Caco-2 (cell line): ENCODE measurements at regions not wholly inside any gene's neighbourhood (a gene's known extent, or its start where the extent isn't known, plus 50 kb on each side); places are given as distances from the start of the nearest gene placed in this dataset.

ENCODE experiments used
- BruUV-seq: library from RNA; stranded (reverse); fragments of 400-500 nt; replicated peaks from 2 replicates; lab custom pipeline; 2021; lab: Mats Ljungman, UMichigan
- CTCF ChIA-PET: fragments of 300-600 bp; sonication (Branson Sonifier 250); formaldehyde crosslinking; loops from one replicate; lab custom pipeline; 2022; ENCODE audit warnings: antibody characterized with exemption; lab: Charles Lee
- POLR2A ChIA-PET: fragments of 300-600 bp; sonication (Branson Sonifier 250); formaldehyde crosslinking; loops from one replicate; lab custom pipeline; 2022; ENCODE audit warnings: antibody characterized with exemption; lab: Charles Lee
- DNase-seq, 2 experiments: peaks; one replicate each; pipeline versions ENCODE4 v3.0.0 to v3.0.0-alpha.2; 2020 to 2022
- H3K27me3 ChIP-seq: replicated peaks from 2 replicates; pipeline ENCODE4 v1.6.0; 2011; ENCODE audit warnings: low read length; ENCODE audit not compliant: control insufficient read depth, insufficient read depth
- H3K36me3 ChIP-seq: 2 replicates; pipeline ENCODE4 v1.5.1; 2011; ENCODE audit warnings: low read length; ENCODE audit not compliant: control insufficient read depth, insufficient read depth
- H3K4me1 ChIP-seq: fragments of 250-450 bp; sonication (Bioruptor Pico); 2 replicates; pipeline ENCODE4 v1.5.1; 2020; ENCODE audit warnings: mild to moderate bottlenecking
- H3K4me3 ChIP-seq: 2 replicates; pipeline ENCODE4 v1.5.1; 2011; ENCODE audit warnings: low read depth, mild to moderate bottlenecking, control low read depth, low read length
- H3K9me3 ChIP-seq: fragments of 250-450 bp; sonication (Bioruptor Pico); 2 replicates; pipeline ENCODE4 v1.5.1; 2020; ENCODE audit warnings: mild to moderate bottlenecking, moderate library complexity
- H3K27ac Mint-ChIP-seq: one replicate; pipeline ENCODE4 v1.8.0; 2022; ENCODE audit warnings: mixed read lengths; ENCODE audit not compliant: unreplicated experiment
- H3K27me3 Mint-ChIP-seq: one replicate; pipeline ENCODE4 v1.8.0; 2022; ENCODE audit warnings: mixed read lengths; ENCODE audit not compliant: insufficient read depth, unreplicated experiment
- H3K36me3 Mint-ChIP-seq: one replicate; pipeline ENCODE4 v1.8.0; 2022; ENCODE audit warnings: mild to moderate bottlenecking, mixed read lengths; ENCODE audit not compliant: insufficient read depth, unreplicated experiment
- H3K4me1 Mint-ChIP-seq: one replicate; pipeline ENCODE4 v1.8.0; 2022; ENCODE audit warnings: low read depth, mixed read lengths; ENCODE audit not compliant: unreplicated experiment
- H3K4me3 Mint-ChIP-seq: one replicate; pipeline ENCODE4 v1.8.0; 2022; ENCODE audit warnings: mild to moderate bottlenecking, moderate library complexity, mixed read lengths; ENCODE audit not compliant: unreplicated experiment
- H3K9me3 Mint-ChIP-seq: one replicate; pipeline ENCODE4 v1.8.0; 2022; ENCODE audit warnings: mixed read lengths; ENCODE audit not compliant: unreplicated experiment
- intact Hi-C: fragments of 100-400 bp; cut with micrococcal nuclease; formaldehyde crosslinking; loops from one replicate; pipeline ENCODE4 v1.10.0; 2022; ENCODE audit not compliant: unreplicated experiment
- TF ChIP-seq, protein P1 (sequence below), 2 experiments: fragments of 200-600 bp in 1 of 2; IDR thresholded peaks; 1 replicate in 1 of 2; 2 replicates in 1 of 2; pipeline versions ENCODE4 v1.5.1 to v1.8.0; 2011 to 2022; ENCODE audit warnings: antibody characterized with exemption in 1 of 2, control low read depth in 1 of 2, inconsistent platforms in 1 of 2, low read depth in 1 of 2, low read length in 1 of 2, mild to moderate bottlenecking in 1 of 2, moderate library complexity in 1 of 2; ENCODE audit not compliant: insufficient read depth in 1 of 2, severe bottlenecking in 1 of 2, unreplicated experiment in 1 of 2

DNA sequence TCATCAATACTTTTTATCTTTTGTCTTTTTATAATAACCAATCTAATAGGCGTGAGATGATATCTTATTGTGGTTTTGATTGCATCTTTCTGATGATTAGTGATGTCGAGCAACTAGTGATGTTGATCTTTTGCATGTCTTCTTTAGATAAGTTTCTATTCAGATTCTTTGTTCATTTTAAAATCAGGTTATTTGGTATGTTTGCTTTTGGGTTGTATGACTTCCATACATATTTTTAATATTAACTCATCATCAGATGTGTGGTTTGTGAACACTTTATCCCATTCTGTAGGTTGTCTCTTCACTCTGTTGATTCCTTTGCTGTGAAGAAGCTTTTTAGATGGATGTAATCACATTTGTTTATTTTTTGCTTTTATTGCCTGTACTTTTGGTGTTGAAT, 295.8 kb downstream of the BCKDHB start:
- no peaks in the 10 kb centered on the region for H3K9me3 ChIP-seq
- BruUV-seq, result no TSS peak
- H3K27me3 ChIP-seq, result no peaks in the 10 kb centered on the region
- peaks cover 18% of the 10 kb centered on the region for H3K9me3 Mint-ChIP-seq
- H3K4me3 Mint-ChIP-seq, result no peak overlapping the region
- H3K36me3 Mint-ChIP-seq, result no peaks in the 10 kb centered on the region
- no peaks in the 10 kb centered on the region for H3K4me1 ChIP-seq
- no peak overlapping the region for H3K27ac Mint-ChIP-seq
- H3K4me3 ChIP-seq, result no peak overlapping the region
- no peak for DNase-seq
- no peaks in the 10 kb centered on the region for H3K36me3 ChIP-seq
- H3K4me1 Mint-ChIP-seq, result peaks cover 5% of the 10 kb centered on the region
- TF ChIP-seq, protein P1, sequence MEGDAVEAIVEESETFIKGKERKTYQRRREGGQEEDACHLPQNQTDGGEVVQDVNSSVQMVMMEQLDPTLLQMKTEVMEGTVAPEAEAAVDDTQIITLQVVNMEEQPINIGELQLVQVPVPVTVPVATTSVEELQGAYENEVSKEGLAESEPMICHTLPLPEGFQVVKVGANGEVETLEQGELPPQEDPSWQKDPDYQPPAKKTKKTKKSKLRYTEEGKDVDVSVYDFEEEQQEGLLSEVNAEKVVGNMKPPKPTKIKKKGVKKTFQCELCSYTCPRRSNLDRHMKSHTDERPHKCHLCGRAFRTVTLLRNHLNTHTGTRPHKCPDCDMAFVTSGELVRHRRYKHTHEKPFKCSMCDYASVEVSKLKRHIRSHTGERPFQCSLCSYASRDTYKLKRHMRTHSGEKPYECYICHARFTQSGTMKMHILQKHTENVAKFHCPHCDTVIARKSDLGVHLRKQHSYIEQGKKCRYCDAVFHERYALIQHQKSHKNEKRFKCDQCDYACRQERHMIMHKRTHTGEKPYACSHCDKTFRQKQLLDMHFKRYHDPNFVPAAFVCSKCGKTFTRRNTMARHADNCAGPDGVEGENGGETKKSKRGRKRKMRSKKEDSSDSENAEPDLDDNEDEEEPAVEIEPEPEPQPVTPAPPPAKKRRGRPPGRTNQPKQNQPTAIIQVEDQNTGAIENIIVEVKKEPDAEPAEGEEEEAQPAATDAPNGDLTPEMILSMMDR (IDR thresholded peaks at IDR 0.05; ENCODE audit: insufficient read depth in 1 of 2, low read depth in 1 of 2, low read length in 1 of 2, severe bottlenecking in 1 of 2, unreplicated experiment in 1 of 2), result no peak
- ChIA-PET CTCF (no interaction called here), POLR2A (no interaction called here)
- no peaks in the 10 kb centered on the region for H3K27me3 Mint-ChIP-seq
- intact Hi-C loops, result no loop called here
